ENCODE measurements at regions not wholly inside any gene's neighbourhood (a gene's known extent, or its start where the extent isn't known, plus 50 kb on each side); places are given as distances from the start of the nearest gene placed in this dataset.

- TF ChIP-seq CTCF (IDR thresholded peaks at IDR 0.05): peak in 1 of 2 donors; percentile 24
- intact Hi-C loops (cut with DNase I): no loop called here
- ATAC-seq: no peak
- Histone ChIP-seq H3K4me3 (no peak overlapping the region), H3K27me3 (no peaks in the 10 kb centered on the region), H3K36me3 (no peaks in the 10 kb centered on the region), H3K4me1 (no peaks in the 10 kb centered on the region), H3K9me3 (no peaks in the 10 kb centered on the region), H3K27ac (no peak overlapping the region)
- DNase-seq: no peak
Observed at GRCh38 chrX:11944501-11944900, 186.5 kb downstream of the MSL3 start.

GRCh38 chrX:11949291-11949690 is 189.0 kb upstream of the FRMPD4 start:
- no peak for DNase-seq
- no peak for TF ChIP-seq CTCF (IDR thresholded peaks at IDR 0.05)
- intact Hi-C loops (cut with DNase I): no loop called here
- Histone ChIP-seq H3K27ac (no peak overlapping the region), H3K27me3 (no peaks in the 10 kb centered on the region), H3K4me1 (no peaks in the 10 kb centered on the region), H3K36me3 (no peaks in the 10 kb centered on the region), H3K9me3 (no peaks in the 10 kb centered on the region), H3K4me3 (no peak overlapping the region)
- ATAC-seq: no peak

- Histone ChIP-seq H3K27ac (no peak overlapping the region), H3K4me3 (no peak overlapping the region), H3K36me3 (no peaks in the 10 kb centered on the region), H3K4me1 (no peaks in the 10 kb centered on the region), H3K27me3 (no peaks in the 10 kb centered on the region), H3K9me3 (no peaks in the 10 kb centered on the region)
- intact Hi-C loops (cut with DNase I): no loop called here
- ATAC-seq: no peak
- no peak for DNase-seq
- TF ChIP-seq CTCF (IDR thresholded peaks at IDR 0.05): no peak
Observed at GRCh38 chrX:11952176-11952720, 186.0 kb upstream of the FRMPD4 start.

GRCh38 chrX:11953615-11954014 is 184.7 kb upstream of the FRMPD4 start:
- intact Hi-C loops (cut with DNase I): no loop called here
- Histone ChIP-seq H3K27me3 (no peaks in the 10 kb centered on the region), H3K4me1 (no peaks in the 10 kb centered on the region), H3K4me3 (no peak overlapping the region), H3K36me3 (no peaks in the 10 kb centered on the region), H3K9me3 (no peaks in the 10 kb centered on the region), H3K27ac (no peak overlapping the region)
- ATAC-seq (no peak), DNase-seq (no peak)
- no peak for TF ChIP-seq CTCF (IDR thresholded peaks at IDR 0.05)

- ATAC-seq: no peak
- Histone ChIP-seq H3K36me3 (no peaks in the 10 kb centered on the region), H3K9me3 (no peaks in the 10 kb centered on the region), H3K4me3 (no peak overlapping the region), H3K4me1 (no peaks in the 10 kb centered on the region), H3K27ac (no peak overlapping the region), H3K27me3 (no peaks in the 10 kb centered on the region)
- TF ChIP-seq CTCF (IDR thresholded peaks at IDR 0.05): no peak
- no peak for DNase-seq
- intact Hi-C loops (cut with DNase I): no loop called here
Observed at GRCh38 chrX:11954176-11954575, 184.1 kb upstream of the FRMPD4 start.
